ENCODE measurements at regions not wholly inside any gene's neighbourhood (a gene's known extent, or its start where the extent isn't known, plus 50 kb on each side); places are given as distances from the start of the nearest gene placed in this dataset.

DNA sequence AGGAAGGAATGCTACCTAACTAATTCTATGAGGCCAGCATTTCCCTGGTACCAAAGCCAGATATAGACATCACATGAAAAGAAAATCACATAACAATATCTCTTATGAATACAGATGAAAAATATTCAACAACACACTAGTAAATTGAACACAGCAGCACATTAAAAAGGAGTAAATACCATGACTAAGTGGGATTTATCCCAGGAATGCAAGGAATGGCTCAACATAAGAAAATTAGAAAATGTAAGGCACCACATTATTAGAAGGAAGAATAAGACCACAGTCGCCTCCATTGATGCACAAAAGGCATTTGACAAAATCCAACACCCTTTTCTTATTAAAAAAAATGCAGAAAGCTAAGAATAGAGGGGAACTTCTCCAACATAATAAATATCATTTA, 133.9 kb downstream of the TTC32 start:
- Histone ChIP-seq H3K9me3 (ENCODE audit: low read length) (no peaks in the 10 kb centered on the region), H3K79me2 (ENCODE audit: insufficient read depth, low read length) (no peaks in the 10 kb centered on the region), H3K9ac (ENCODE audit: low read length) (no peak overlapping the region), H3K36me3 (ENCODE audit: insufficient read depth, low read length) (no peaks in the 10 kb centered on the region), H3F3A (ENCODE audit: insufficient read depth, low read length) (no peaks in the 10 kb centered on the region), H3K27ac (ENCODE audit: low read depth, low read length, poor library complexity, severe bottlenecking) (no peak overlapping the region), H3K27me3 (ENCODE audit: insufficient read depth, low read length) (no peaks in the 10 kb centered on the region), H4K20me1 (ENCODE audit: insufficient read depth, low read length) (no peaks in the 10 kb centered on the region), H3K9me2 (ENCODE audit: low read depth, low read length) (no peaks in the 10 kb centered on the region), H3K4me1 (ENCODE audit: insufficient read depth, low read length, severe bottlenecking) (no peaks in the 10 kb centered on the region), H2AFZ (ENCODE audit: low read length) (no peak overlapping the region), H3K4me2 (ENCODE audit: low read length) (no peak overlapping the region), H3K4me3 (ENCODE audit: low read depth, low read length, poor library complexity, severe bottlenecking) (no peak overlapping the region)
- TF ChIP-seq, protein P1, sequence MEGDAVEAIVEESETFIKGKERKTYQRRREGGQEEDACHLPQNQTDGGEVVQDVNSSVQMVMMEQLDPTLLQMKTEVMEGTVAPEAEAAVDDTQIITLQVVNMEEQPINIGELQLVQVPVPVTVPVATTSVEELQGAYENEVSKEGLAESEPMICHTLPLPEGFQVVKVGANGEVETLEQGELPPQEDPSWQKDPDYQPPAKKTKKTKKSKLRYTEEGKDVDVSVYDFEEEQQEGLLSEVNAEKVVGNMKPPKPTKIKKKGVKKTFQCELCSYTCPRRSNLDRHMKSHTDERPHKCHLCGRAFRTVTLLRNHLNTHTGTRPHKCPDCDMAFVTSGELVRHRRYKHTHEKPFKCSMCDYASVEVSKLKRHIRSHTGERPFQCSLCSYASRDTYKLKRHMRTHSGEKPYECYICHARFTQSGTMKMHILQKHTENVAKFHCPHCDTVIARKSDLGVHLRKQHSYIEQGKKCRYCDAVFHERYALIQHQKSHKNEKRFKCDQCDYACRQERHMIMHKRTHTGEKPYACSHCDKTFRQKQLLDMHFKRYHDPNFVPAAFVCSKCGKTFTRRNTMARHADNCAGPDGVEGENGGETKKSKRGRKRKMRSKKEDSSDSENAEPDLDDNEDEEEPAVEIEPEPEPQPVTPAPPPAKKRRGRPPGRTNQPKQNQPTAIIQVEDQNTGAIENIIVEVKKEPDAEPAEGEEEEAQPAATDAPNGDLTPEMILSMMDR (IDR thresholded peaks at IDR 0.05; ENCODE audit: low read length): no peak
- no peak for TF ChIP-seq EZH2 (IDR thresholded peaks at IDR 0.05; ENCODE audit: borderline replicate concordance, low read length)

DNA sequence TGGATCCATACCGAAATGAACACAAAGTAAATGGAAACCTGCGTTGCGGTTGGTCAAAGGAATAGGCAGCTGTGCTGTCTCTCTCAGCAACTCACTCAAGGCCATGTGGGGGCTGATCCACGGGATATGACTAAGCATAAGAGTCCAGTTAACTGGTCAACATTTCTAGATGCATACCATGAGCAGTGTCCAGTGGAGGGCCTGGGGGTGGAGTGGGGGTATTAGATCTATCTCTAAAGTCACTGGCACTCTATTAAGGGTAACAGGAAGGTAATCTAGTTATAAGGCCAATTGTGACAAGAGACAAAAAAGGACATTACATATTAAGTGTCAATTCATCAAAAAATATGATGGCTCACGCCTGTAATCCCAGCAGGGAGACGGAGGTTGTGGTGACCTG, 136.8 kb downstream of the TTC32 start:
- H3K79me2 ChIP-seq (ENCODE audit: insufficient read depth, low read length): no peaks in the 10 kb centered on the region
- H3K27ac ChIP-seq (ENCODE audit: low read depth, low read length, poor library complexity, severe bottlenecking): no peak overlapping the region
- H4K20me1 ChIP-seq (ENCODE audit: insufficient read depth, low read length): no peaks in the 10 kb centered on the region
- TF ChIP-seq, protein P1 (IDR thresholded peaks at IDR 0.05; ENCODE audit: low read length): no peak
- no peak for TF ChIP-seq EZH2 (IDR thresholded peaks at IDR 0.05; ENCODE audit: borderline replicate concordance, low read length)
- no peaks in the 10 kb centered on the region for H3K9me2 ChIP-seq (ENCODE audit: low read depth, low read length)
- no peaks in the 10 kb centered on the region for H3F3A ChIP-seq (ENCODE audit: insufficient read depth, low read length)
- no peaks in the 10 kb centered on the region for H3K4me1 ChIP-seq (ENCODE audit: insufficient read depth, low read length, severe bottlenecking)
- no peak overlapping the region for H3K4me2 ChIP-seq (ENCODE audit: low read length)
- no peaks in the 10 kb centered on the region for H3K27me3 ChIP-seq (ENCODE audit: insufficient read depth, low read length)
- no peaks in the 10 kb centered on the region for H3K9me3 ChIP-seq (ENCODE audit: low read length)
- H2AFZ ChIP-seq (ENCODE audit: low read length): no peak overlapping the region
- H3K9ac ChIP-seq (ENCODE audit: low read length): no peak overlapping the region
- no peak overlapping the region for H3K4me3 ChIP-seq (ENCODE audit: low read depth, low read length, poor library complexity, severe bottlenecking)
- no peaks in the 10 kb centered on the region for H3K36me3 ChIP-seq (ENCODE audit: insufficient read depth, low read length)

DNA sequence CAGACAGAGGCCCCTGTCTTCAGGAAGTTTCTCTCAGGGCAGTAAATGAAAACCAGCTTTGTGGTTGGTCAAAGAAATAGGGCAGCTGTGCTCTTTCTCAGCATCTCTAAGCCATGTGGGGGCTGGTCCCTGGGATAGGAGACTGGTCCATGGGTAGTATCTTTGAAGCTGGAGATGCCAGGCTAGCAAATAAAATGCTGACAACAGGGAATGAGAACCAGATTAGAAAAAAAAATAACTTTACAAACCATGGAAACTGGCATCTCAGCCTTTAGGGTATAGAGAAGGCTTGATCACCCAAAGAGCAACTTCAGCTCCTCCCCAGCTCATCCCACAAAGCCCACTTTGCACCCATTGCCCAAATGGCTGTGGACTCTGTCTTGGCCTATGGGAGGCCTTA, 138.1 kb downstream of the TTC32 start:
- Histone ChIP-seq H3K27ac (ENCODE audit: low read depth, low read length, poor library complexity, severe bottlenecking) (no peak overlapping the region), H3K36me3 (ENCODE audit: insufficient read depth, low read length) (no peaks in the 10 kb centered on the region), H4K20me1 (ENCODE audit: insufficient read depth, low read length) (no peaks in the 10 kb centered on the region), H3K79me2 (ENCODE audit: insufficient read depth, low read length) (no peaks in the 10 kb centered on the region), H3K27me3 (ENCODE audit: insufficient read depth, low read length) (no peaks in the 10 kb centered on the region), H3F3A (ENCODE audit: insufficient read depth, low read length) (no peaks in the 10 kb centered on the region), H3K9me3 (ENCODE audit: low read length) (no peaks in the 10 kb centered on the region), H2AFZ (ENCODE audit: low read length) (no peak overlapping the region), H3K4me2 (ENCODE audit: low read length) (no peak overlapping the region), H3K4me3 (ENCODE audit: low read depth, low read length, poor library complexity, severe bottlenecking) (no peak overlapping the region), H3K4me1 (ENCODE audit: insufficient read depth, low read length, severe bottlenecking) (no peaks in the 10 kb centered on the region), H3K9ac (ENCODE audit: low read length) (no peak overlapping the region), H3K9me2 (ENCODE audit: low read depth, low read length) (no peaks in the 10 kb centered on the region)
- TF ChIP-seq, protein P1 (IDR thresholded peaks at IDR 0.05; ENCODE audit: low read length): no peak
- TF ChIP-seq EZH2 (IDR thresholded peaks at IDR 0.05; ENCODE audit: borderline replicate concordance, low read length): no peak

All from OCI-LY1 (cell line).